Fibroblast of skin of scalp (primary cell): ENCODE measurements at regions not wholly inside any gene's neighbourhood (a gene's known extent, or its start where the extent isn't known, plus 50 kb on each side); places are given as distances from the start of the nearest gene placed in this dataset.

Experiments used
- DNase-seq: peaks from one replicate; pipeline ENCODE4 v3.0.0-alpha.2; 2013

- DNase-seq = no peak
Observed at GRCh38 chr12:28827861-28828260, 321.2 kb upstream of the FAR2 start.

DNA sequence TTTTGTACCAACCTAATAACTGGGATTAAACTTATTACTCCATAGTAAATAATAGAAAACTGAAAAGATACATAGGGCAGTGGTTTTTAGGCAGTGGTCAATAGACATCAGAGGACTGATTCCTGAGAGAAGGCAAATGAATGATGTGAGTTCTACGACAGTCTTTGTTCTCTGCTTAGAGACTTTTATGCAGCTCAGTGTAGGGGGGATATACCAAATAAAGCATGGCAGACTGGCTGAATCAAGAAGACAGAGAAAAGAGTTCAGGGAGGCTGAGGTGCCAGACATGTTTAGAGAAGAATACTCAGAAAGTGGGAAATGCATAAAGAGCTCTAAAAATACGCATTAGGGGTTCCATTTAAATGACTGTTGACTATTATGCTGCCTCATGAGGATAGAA, 320.8 kb upstream of the FAR2 start:
- DNase-seq = no peak

GRCh38 chr12:28830491-28830890, 318.6 kb upstream of the FAR2 start:
- DNase-seq = no peak

GRCh38 chr12:28844718-28845117, 304.4 kb upstream of the FAR2 start:
- no peak for DNase-seq

GRCh38 chr12:28851781-28852180, 297.3 kb upstream of the FAR2 start:
- no peak for DNase-seq

GRCh38 chr12:28855761-28856310, 293.2 kb upstream of the FAR2 start:
- DNase-seq = no peak

GRCh38 chr12:28857369-28857768, 291.7 kb upstream of the FAR2 start:
- no peak for DNase-seq

DNA sequence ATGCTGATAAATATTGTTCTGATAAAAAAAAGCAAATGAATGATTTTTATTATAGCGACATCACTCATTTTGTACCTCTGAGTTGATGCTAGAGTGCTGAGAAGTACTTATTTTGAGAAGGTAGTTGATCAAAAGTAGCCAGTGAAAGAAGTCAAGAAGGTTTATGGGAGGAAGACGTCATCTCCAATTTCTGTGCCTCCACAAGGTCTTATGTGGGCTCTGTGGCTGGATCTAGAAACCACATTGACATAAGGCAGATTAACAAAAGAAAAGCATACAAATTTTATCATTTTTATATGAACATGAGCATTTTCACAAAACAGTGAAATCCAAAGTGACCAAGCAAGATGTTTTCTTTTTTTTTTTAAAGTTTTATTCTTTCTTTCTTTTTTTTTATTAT, 289.5 kb upstream of the FAR2 start:
- no peak for DNase-seq

- no peak for DNase-seq
Observed at GRCh38 chr12:28865776-28866175, 283.3 kb upstream of the FAR2 start.

DNA sequence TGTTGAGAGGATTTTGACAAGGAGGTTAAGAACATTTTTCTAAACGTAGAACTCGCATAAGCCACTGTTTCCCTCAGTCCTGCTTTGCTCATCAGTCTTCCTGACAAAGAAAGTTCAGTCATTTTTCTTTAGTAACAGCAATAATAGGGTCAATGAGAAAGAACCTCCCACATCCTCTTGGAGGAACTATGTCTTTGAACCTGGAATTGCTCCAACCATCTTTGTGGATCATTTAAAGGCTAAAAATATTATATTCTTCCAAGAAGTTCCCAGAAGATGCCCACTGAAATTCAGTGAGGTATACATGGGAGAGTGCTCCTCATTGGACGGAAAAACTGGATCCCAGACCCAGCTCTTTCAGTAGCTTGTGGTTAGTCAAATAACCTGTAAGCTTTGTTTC, 282.8 kb upstream of the FAR2 start:
- no peak for DNase-seq

- DNase-seq = no peak
Observed at GRCh38 chr12:28866715-28867503, 282.2 kb upstream of the FAR2 start.

- no peak for DNase-seq
Observed at GRCh38 chr12:28868414-28868813, 280.7 kb upstream of the FAR2 start.

DNA sequence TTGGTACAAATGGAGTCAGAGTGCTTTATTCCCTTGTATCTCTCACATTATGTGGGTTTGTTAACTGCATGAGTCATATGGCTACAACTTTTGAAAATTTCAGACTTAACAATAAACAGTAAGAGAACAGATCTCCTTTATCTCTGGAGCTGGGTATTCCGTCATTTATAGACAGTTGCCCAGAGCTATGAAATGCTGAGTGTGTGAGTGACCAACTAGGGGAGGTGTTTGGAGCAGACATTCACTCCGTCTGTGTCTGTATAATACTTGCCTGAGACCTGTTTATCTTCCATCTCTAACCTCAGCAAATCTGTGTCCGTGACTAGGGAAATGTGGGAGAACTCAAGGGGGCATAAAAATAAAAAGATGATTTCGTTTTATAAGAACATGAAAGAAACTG, 279.9 kb upstream of the FAR2 start:
- no peak for DNase-seq

GRCh38 chr12:28870839-28871440, 278.1 kb upstream of the FAR2 start:
- no peak for DNase-seq

- DNase-seq = peak; percentile 68
Observed at GRCh38 chr12:28872654-28873268, 276.3 kb upstream of the FAR2 start.

- no peak for DNase-seq
Observed at GRCh38 chr12:28874758-28875157, 274.3 kb upstream of the FAR2 start.

- no peak for DNase-seq
Observed at GRCh38 chr12:28876196-28876798, 272.8 kb upstream of the FAR2 start.

DNA sequence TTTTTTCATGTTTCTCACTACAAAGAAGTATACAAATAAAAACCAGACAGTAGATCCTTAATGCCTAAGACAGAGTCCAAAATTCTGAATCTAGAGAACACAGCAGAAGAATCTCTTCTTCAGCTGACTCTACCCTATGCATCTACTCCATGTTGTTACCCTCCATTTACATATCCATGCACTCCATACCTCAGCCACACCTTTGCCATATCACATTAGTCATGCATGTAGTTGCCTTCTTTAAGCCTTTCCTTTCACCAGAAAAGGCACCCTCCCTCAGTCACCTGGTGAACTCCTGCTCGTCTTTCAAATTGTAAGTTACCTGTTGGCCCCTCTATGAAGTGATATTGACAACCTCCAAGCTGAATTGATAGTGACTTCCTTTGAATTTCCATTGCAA, 271.2 kb upstream of the FAR2 start:
- no peak for DNase-seq

DNA sequence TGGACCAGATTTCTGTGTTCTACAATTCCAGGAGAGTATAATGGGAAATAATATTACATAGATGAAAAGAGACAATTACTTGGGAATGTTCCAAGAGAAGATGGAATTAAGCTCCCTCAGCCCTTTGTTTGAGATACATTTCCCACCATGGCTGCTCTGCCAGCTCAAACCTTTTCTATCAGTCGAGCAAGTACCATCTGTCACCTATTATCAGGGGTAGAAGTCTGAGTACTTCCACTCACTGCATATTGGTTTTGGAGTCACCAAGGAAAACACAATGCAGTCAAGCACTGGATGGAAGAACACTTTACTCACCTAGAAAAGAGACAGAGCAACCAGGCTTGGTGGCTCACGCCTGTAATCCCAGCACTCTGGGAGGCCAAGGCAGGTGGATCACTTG, 270.4 kb upstream of the FAR2 start:
- DNase-seq = no peak

GRCh38 chr12:28879379-28879778, 269.7 kb upstream of the FAR2 start:
- no peak for DNase-seq

DNA sequence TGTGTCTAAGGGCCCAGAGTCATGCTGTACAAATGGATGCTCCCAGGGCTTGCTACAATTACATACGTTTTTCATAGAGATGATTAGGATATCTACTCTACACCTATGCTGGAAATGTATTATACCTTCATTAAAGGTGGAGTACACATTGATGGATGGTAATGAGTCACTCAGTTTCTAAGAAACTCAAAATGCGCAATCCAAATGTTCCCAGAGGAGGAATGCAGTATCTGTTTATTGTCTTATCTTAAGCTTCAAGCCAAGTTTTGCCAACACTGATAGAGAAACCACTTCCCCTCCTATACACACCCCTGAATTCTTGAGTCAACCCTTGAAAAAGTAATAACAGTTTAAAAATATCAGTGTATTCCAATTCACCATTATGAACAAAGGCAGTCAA, 266.6 kb upstream of the FAR2 start:
- no peak for DNase-seq

GRCh38 chr12:28883406-28883997, 265.6 kb upstream of the FAR2 start:
- no peak for DNase-seq
